ENCODE measurements at regions not wholly inside any gene's neighbourhood (a gene's known extent, or its start where the extent isn't known, plus 50 kb on each side); places are given as distances from the start of the nearest gene placed in this dataset.

- no peak overlapping the region for H3K4me3 ChIP-seq (ENCODE audit: control insufficient read depth, low read depth, low read length)
- TF ChIP-seq CTCF (IDR thresholded peaks at IDR 0.05; ENCODE audit: control insufficient read depth, insufficient read depth, low read depth, low read length, missing control alignments) = no peak
- no peak for DNase-seq (ENCODE audit: low read depth)
These were observed 141.3 kb upstream of the NCAM2 start for GRCh38 chr21:20856926-20857325.

- TF ChIP-seq CTCF (IDR thresholded peaks at IDR 0.05; ENCODE audit: control insufficient read depth, insufficient read depth, low read depth, low read length, missing control alignments) = no peak
- no peak overlapping the region for H3K4me3 ChIP-seq (ENCODE audit: control insufficient read depth, low read depth, low read length)
- DNase-seq (ENCODE audit: low read depth) = no peak
These were observed 124.0 kb upstream of the NCAM2 start for GRCh38 chr21:20874202-20874601.

- no peak overlapping the region for H3K4me3 ChIP-seq (ENCODE audit: control insufficient read depth, low read depth, low read length)
- no peak for TF ChIP-seq CTCF (IDR thresholded peaks at IDR 0.05; ENCODE audit: control insufficient read depth, insufficient read depth, low read depth, low read length, missing control alignments)
- DNase-seq (ENCODE audit: low read depth) = no peak
These were observed 122.5 kb upstream of the NCAM2 start for GRCh38 chr21:20875742-20876141.

GRCh38 chr21:20877976-20878375 lies 120.2 kb upstream of the NCAM2 start:
- DNase-seq (ENCODE audit: low read depth) = no peak
- no peak for TF ChIP-seq CTCF (IDR thresholded peaks at IDR 0.05; ENCODE audit: control insufficient read depth, insufficient read depth, low read depth, low read length, missing control alignments)
- no peak overlapping the region for H3K4me3 ChIP-seq (ENCODE audit: control insufficient read depth, low read depth, low read length)

DNA sequence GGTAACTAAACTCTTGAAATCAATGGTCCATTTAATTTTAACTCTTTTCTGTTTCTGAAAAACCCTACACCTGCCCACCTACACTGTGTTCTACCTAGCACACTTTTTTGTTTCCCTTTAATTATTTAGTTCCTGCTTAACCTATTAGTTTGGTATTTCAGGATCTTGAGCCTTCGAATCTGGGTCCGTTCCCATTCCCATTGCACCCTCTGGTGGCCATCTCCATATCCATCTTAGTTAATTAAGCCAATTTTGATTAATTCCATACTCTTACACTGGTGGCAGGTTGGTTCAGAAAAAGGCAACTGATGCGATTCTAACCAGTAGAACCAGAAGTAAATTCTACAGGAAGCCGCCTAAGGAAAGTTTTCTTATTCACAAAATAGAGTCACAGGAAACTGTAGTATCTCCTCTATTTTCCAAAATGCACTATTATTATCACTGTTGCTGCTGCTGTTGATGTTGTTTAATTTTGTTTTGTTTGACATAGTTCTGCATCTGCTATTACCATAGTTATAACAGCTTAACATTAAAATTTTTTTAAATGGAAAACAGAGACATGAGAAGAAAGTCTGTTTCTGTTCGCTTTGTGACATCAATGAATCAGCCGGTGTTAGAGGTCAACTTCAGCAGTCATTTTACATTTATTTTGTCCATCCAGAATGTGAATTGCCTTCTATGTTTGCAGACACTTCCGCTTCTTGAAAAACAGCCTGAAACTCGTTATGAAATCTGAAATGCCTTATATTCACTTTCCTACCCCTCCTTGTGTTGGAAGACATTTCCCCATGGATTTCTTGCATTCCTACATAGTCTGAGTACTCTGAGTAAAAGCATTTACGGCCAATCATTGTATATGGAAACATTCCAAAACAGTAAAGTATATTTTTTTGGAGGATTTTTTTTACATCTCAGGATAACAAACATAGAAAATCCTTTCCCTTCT lies 115.5 kb upstream of the NCAM2 start:
- no peak overlapping the region for H3K4me3 ChIP-seq (ENCODE audit: control insufficient read depth, low read depth, low read length)
- DNase-seq (ENCODE audit: low read depth) = no peak
- peak; percentile 4 for TF ChIP-seq CTCF (IDR thresholded peaks at IDR 0.05; ENCODE audit: control insufficient read depth, insufficient read depth, low read depth, low read length, missing control alignments)

DNA sequence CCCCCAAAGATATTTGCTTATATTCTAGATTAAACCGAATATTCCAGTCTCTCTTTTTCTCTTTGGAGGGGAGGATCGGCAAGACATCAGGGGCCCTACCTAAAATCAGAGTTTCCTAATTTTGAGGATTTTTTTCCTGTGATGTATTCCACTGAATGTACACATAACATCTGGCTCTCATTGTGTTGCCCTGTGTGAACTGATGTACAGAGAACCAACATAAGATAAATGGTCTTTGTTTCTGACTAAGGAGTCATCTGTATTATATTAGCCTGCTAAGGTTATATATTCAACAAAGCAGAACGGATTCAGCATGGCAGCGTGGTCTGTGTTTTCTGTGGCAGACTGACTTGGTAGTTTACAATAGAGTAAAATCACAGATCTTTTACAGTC lies 114.8 kb upstream of the NCAM2 start:
- H3K4me3 ChIP-seq (ENCODE audit: control insufficient read depth, low read depth, low read length) = no peak overlapping the region
- no peak for DNase-seq (ENCODE audit: low read depth)
- no peak for TF ChIP-seq CTCF (IDR thresholded peaks at IDR 0.05; ENCODE audit: control insufficient read depth, insufficient read depth, low read depth, low read length, missing control alignments)
